Parathyroid adenoma (tissue), 2 donors: ENCODE measurements at regions not wholly inside any gene's neighbourhood (a gene's known extent, or its start where the extent isn't known, plus 50 kb on each side); places are given as distances from the start of the nearest gene placed in this dataset.

ENCODE experiments used
- H2AFZ ChIP-seq: fragments of 300-600 bp; sonication (generic); one replicate; pipeline ENCODE4 v1.7.0; 2017; ENCODE audit warnings: antibody characterized with exemption, mild to moderate bottlenecking
- H3K27ac ChIP-seq: fragments of 300-600 bp; sonication (generic); one replicate; pipeline ENCODE4 v1.7.0; 2017
- H3K27me3 ChIP-seq: fragments of 300-600 bp; sonication (generic); one replicate; pipeline ENCODE4 v1.7.0; 2017; ENCODE audit warnings: low read length; ENCODE audit not compliant: control insufficient read depth, insufficient read depth
- H3K36me3 ChIP-seq: fragments of 300-600 bp; sonication (generic); one replicate; pipeline ENCODE4 v1.7.0; 2017; ENCODE audit warnings: low read length; ENCODE audit not compliant: control insufficient read depth, insufficient read depth
- H3K4me1 ChIP-seq: fragments of 300-600 bp; sonication (generic); one replicate; pipeline ENCODE4 v1.7.0; 2017; ENCODE audit warnings: control low read depth
- H3K4me2 ChIP-seq: fragments of 300-600 bp; sonication (generic); one replicate; pipeline ENCODE4 v1.7.0; 2017; ENCODE audit warnings: low read length
- H3K4me3 ChIP-seq: fragments of 300-600 bp; sonication (generic); one replicate; pipeline ENCODE4 v1.7.0; 2017; ENCODE audit warnings: low read depth, low read length
- H3K79me2 ChIP-seq: fragments of 300-600 bp; sonication (generic); one replicate; pipeline ENCODE4 v1.7.0; 2017; ENCODE audit warnings: control low read depth
- H3K9ac ChIP-seq: fragments of 300-600 bp; sonication (generic); one replicate; pipeline ENCODE4 v1.7.0; 2017; ENCODE audit warnings: mild to moderate bottlenecking
- H3K9me3 ChIP-seq: fragments of 300-600 bp; sonication (generic); one replicate; pipeline ENCODE4 v1.7.0; 2017; ENCODE audit warnings: low read length; ENCODE audit not compliant: control insufficient read depth
- CTCF ChIP-seq: fragments of 300-600 bp; sonication (generic); IDR thresholded peaks from one replicate; pipeline ENCODE4 v1.7.0; 2017; ENCODE audit warnings: antibody characterized with exemption, mild to moderate bottlenecking
- donor health status: primary hyperparathyroidism.

- Histone ChIP-seq H3K4me2 (no peak overlapping the region), H3K27ac (no peak overlapping the region), H3K79me2 (no peaks in the 10 kb centered on the region), H3K9me3 (no peaks in the 10 kb centered on the region), H3K4me3 (no peak overlapping the region), H3K27me3 (no peaks in the 10 kb centered on the region), H3K4me1 (no peaks in the 10 kb centered on the region), H3K36me3 (no peaks in the 10 kb centered on the region), H3K9ac (no peak overlapping the region), H2AFZ (no peak overlapping the region)
- no peak for TF ChIP-seq CTCF
These were observed 172.2 kb upstream of the ZNF608 start for GRCh38 chr5:124918618-124919017.

GRCh38 chr5:124919076-124919475, 172.6 kb upstream of the ZNF608 start:
- no peak overlapping the region for H2AFZ ChIP-seq
- no peaks in the 10 kb centered on the region for H3K9me3 ChIP-seq
- no peak overlapping the region for H3K4me2 ChIP-seq
- H3K36me3 ChIP-seq: no peaks in the 10 kb centered on the region
- H3K4me3 ChIP-seq: no peak overlapping the region
- H3K79me2 ChIP-seq: no peaks in the 10 kb centered on the region
- TF ChIP-seq CTCF: no peak
- no peak overlapping the region for H3K9ac ChIP-seq
- no peaks in the 10 kb centered on the region for H3K27me3 ChIP-seq
- no peak overlapping the region for H3K27ac ChIP-seq
- H3K4me1 ChIP-seq: no peaks in the 10 kb centered on the region

- H3K4me1 ChIP-seq: no peaks in the 10 kb centered on the region
- H3K36me3 ChIP-seq: no peaks in the 10 kb centered on the region
- H3K4me3 ChIP-seq: no peak overlapping the region
- no peak overlapping the region for H2AFZ ChIP-seq
- no peak overlapping the region for H3K4me2 ChIP-seq
- TF ChIP-seq CTCF: no peak
- H3K79me2 ChIP-seq: no peaks in the 10 kb centered on the region
- no peak overlapping the region for H3K27ac ChIP-seq
- no peaks in the 10 kb centered on the region for H3K9me3 ChIP-seq
- H3K27me3 ChIP-seq: no peaks in the 10 kb centered on the region
- H3K9ac ChIP-seq: no peak overlapping the region
These were observed 173.5 kb upstream of the ZNF608 start for GRCh38 chr5:124919747-124920525.

GRCh38 chr5:124920909-124921666, 174.6 kb upstream of the ZNF608 start:
- H3K9ac ChIP-seq: no peak overlapping the region
- H3K27me3 ChIP-seq: no peaks in the 10 kb centered on the region
- H3K79me2 ChIP-seq: no peaks in the 10 kb centered on the region

More at GRCh38 chr5:124920909-124921666, 174.6 kb upstream of the ZNF608 start:
- Histone ChIP-seq H3K9me3 (no peaks in the 10 kb centered on the region), H2AFZ (no peak overlapping the region), H3K4me3 (no peak overlapping the region), H3K27ac (no peak overlapping the region), H3K4me1 (no peaks in the 10 kb centered on the region), H3K36me3 (no peaks in the 10 kb centered on the region), H3K4me2 (no peak overlapping the region)
- TF ChIP-seq CTCF: no peak
